ENCODE measurements at regions not wholly inside any gene's neighbourhood (a gene's known extent, or its start where the extent isn't known, plus 50 kb on each side); places are given as distances from the start of the nearest gene placed in this dataset.

GRCh38 chr11:45365961-45366618 lies 79.9 kb upstream of the SYT13 start:
- Histone ChIP-seq H3K4me3 (ENCODE audit: low read depth, low read length) (no peak overlapping the region), H3K27me3 (ENCODE audit: control insufficient read depth, insufficient read depth, low read length) (peaks cover 20% of the 10 kb centered on the region), H3K9me3 (ENCODE audit: control insufficient read depth, insufficient read depth, low read length) (no peaks in the 10 kb centered on the region), H3K27ac (ENCODE audit: low read depth, low read length) (no peak overlapping the region)
- TF ChIP-seq, protein P1, sequence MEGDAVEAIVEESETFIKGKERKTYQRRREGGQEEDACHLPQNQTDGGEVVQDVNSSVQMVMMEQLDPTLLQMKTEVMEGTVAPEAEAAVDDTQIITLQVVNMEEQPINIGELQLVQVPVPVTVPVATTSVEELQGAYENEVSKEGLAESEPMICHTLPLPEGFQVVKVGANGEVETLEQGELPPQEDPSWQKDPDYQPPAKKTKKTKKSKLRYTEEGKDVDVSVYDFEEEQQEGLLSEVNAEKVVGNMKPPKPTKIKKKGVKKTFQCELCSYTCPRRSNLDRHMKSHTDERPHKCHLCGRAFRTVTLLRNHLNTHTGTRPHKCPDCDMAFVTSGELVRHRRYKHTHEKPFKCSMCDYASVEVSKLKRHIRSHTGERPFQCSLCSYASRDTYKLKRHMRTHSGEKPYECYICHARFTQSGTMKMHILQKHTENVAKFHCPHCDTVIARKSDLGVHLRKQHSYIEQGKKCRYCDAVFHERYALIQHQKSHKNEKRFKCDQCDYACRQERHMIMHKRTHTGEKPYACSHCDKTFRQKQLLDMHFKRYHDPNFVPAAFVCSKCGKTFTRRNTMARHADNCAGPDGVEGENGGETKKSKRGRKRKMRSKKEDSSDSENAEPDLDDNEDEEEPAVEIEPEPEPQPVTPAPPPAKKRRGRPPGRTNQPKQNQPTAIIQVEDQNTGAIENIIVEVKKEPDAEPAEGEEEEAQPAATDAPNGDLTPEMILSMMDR (IDR thresholded peaks at IDR 0.05; ENCODE audit: low read depth, low read length) = no peak
- ChIA-PET CTCF (interaction anchor here (1.8 to 7.1 kb wide), 2 partner anchors 290 to 405 kb away, joined by 6 to 142 read pairs; no protein-coding TSS in a partner anchor), POLR2A (no interaction called here)
- no peak for DNase-seq (ENCODE audit: low read depth, low spot score)

DNA sequence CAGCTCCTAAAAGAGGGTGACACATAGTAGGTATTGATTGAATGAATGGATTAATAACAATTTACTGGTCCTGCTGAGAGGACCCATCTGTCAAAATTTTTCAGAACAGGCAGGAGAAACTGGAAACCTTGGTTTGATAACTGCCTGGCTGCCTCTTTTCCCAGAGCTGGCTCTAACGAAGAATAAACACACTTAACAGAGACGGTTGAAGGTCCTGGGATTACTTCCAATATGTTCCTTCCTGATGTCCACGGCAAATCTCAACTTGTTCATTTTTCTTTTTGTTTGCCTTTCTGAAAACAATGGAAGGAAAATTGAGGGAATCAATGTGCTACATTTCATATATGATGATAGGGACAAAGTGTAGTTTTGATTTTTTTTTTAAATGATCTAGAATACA lies 76.5 kb upstream of the SYT13 start:
- TF ChIP-seq, protein P1 (IDR thresholded peaks at IDR 0.05; ENCODE audit: low read depth, low read length) = no peak
- H3K27me3 ChIP-seq (ENCODE audit: control insufficient read depth, insufficient read depth, low read length) = peaks cover 19% of the 10 kb centered on the region
- CTCF ChIA-PET = interaction anchor here (1.6 to 1.7 kb wide), 2 partner anchors 9 to 292 kb away, joined by 5 to 8 read pairs; no protein-coding TSS in a partner anchor
- POLR2A ChIA-PET = no interaction called here
- DNase-seq (ENCODE audit: low read depth, low spot score) = no peak
- no peak overlapping the region for H3K27ac ChIP-seq (ENCODE audit: low read depth, low read length)
- no peak overlapping the region for H3K4me3 ChIP-seq (ENCODE audit: low read depth, low read length)
- H3K9me3 ChIP-seq (ENCODE audit: control insufficient read depth, insufficient read depth, low read length) = no peaks in the 10 kb centered on the region

DNA sequence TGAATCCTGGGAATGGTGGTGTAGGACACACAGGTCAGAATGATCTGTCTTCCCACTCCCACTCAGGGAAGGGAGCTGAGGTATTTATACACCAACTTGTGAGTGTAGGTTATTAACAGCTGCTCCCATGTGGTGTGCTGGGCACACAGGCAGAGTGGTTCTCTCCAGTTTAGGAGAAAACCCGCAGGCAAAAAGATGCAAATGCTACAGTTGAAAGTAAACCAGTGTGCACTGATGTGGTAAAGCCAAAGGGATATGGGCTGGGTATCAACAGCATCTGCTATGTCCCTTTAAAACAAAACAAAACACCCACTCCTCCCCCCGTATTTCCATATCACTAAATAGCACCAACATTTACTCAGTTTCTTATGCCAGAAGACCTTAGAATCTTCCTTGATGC lies 75.4 kb upstream of the SYT13 start:
- TF ChIP-seq, protein P1 (IDR thresholded peaks at IDR 0.05; ENCODE audit: low read depth, low read length) = no peak
- no peak for DNase-seq (ENCODE audit: low read depth, low spot score)
- ChIA-PET POLR2A (no interaction called here), CTCF (interaction anchor here (0.7 to 1.7 kb wide), 4 partner anchors 10 to 410 kb away, joined by 3 to 8 read pairs (median 4); no protein-coding TSS in a partner anchor)
- Histone ChIP-seq H3K4me3 (ENCODE audit: low read depth, low read length) (no peak overlapping the region), H3K27me3 (ENCODE audit: control insufficient read depth, insufficient read depth, low read length) (peaks cover 19% of the 10 kb centered on the region), H3K27ac (ENCODE audit: low read depth, low read length) (no peak overlapping the region), H3K9me3 (ENCODE audit: control insufficient read depth, insufficient read depth, low read length) (no peaks in the 10 kb centered on the region)

GRCh38 chr11:45355706-45356041 lies 69.5 kb upstream of the SYT13 start:
- peaks cover 6% of the 10 kb centered on the region for H3K9me3 ChIP-seq (ENCODE audit: control insufficient read depth, insufficient read depth, low read length)
- H3K27me3 ChIP-seq (ENCODE audit: control insufficient read depth, insufficient read depth, low read length) = peaks cover 6% of the 10 kb centered on the region
- no peak overlapping the region for H3K27ac ChIP-seq (ENCODE audit: low read depth, low read length)
- ChIA-PET CTCF (no interaction called here), POLR2A (no interaction called here)
- DNase-seq (ENCODE audit: low read depth, low spot score) = no peak
- H3K4me3 ChIP-seq (ENCODE audit: low read depth, low read length) = peak overlapping the region; percentile 55
- TF ChIP-seq, protein P1 (IDR thresholded peaks at IDR 0.05; ENCODE audit: low read depth, low read length) = no peak

- no peak for DNase-seq (ENCODE audit: low read depth, low spot score)
- ChIA-PET CTCF (no interaction called here), POLR2A (no interaction called here)
- TF ChIP-seq, protein P1 (IDR thresholded peaks at IDR 0.05; ENCODE audit: low read depth, low read length) = no peak
- Histone ChIP-seq H3K9me3 (ENCODE audit: control insufficient read depth, insufficient read depth, low read length) (peaks cover 6% of the 10 kb centered on the region), H3K4me3 (ENCODE audit: low read depth, low read length) (peak overlapping the region; percentile 55), H3K27me3 (ENCODE audit: control insufficient read depth, insufficient read depth, low read length) (peaks cover 6% of the 10 kb centered on the region), H3K27ac (ENCODE audit: low read depth, low read length) (no peak overlapping the region)
Observed at GRCh38 chr11:45354976-45355705, 69.0 kb upstream of the SYT13 start.
